Heart right ventricle (tissue), 16 donors: ENCODE measurements at regions not wholly inside any gene's neighbourhood (a gene's known extent, or its start where the extent isn't known, plus 50 kb on each side); places are given as distances from the start of the nearest gene placed in this dataset.

Source experiments
- ATAC-seq, 8 donors: fragments of 200-7000 bp; cut with Tn5 transposase; one replicate each; pipeline ENCODE4 v1.9.1; 2020; ENCODE audit warnings: mild to moderate bottlenecking in 8 of 8, moderate library complexity in 8 of 8, moderate number of reproducible peaks in 1 of 8
- DNase-seq, 2 donors: peaks; one replicate each; pipeline ENCODE4 v3.0.0-alpha.2; 2020
- H3K27ac ChIP-seq, 10 donors: fragments of 200-600 bp; sonication (generic) in 2 of 10; one replicate each; pipeline versions ENCODE4 v1.5.0 to v1.8.0; 2020 to 2022; ENCODE audit warnings: mild to moderate bottlenecking in 3 of 10
- H3K27me3 ChIP-seq, 7 donors: fragments of 200-600 bp; one replicate each; pipeline ENCODE4 v1.8.0; 2021 to 2022; ENCODE audit warnings: mild to moderate bottlenecking in 2 of 7
- H3K36me3 ChIP-seq, 9 donors: fragments of 200-600 bp; sonication (generic) in 1 of 9; one replicate each; pipeline versions ENCODE4 v1.5.0 to v1.8.0; 2020 to 2022; ENCODE audit warnings: mild to moderate bottlenecking in 2 of 9
- H3K4me1 ChIP-seq, 9 donors: fragments of 200-600 bp; sonication (generic) in 1 of 9; one replicate each; pipeline versions ENCODE4 v1.5.0 to v1.8.0; 2020 to 2022; ENCODE audit warnings: mild to moderate bottlenecking in 4 of 9
- H3K4me3 ChIP-seq, 10 donors: fragments of 200-600 bp; sonication (generic) in 2 of 10; one replicate each; pipeline versions ENCODE4 v1.5.0 to v1.8.0; 2020 to 2022; ENCODE audit warnings: mild to moderate bottlenecking in 7 of 10, moderate library complexity in 2 of 10
- H3K9me3 ChIP-seq, 11 donors: fragments of 200-600 bp in 10 of 11; sonication (generic) in 2 of 11; one replicate each; pipeline versions ENCODE4 v1.5.0 to v1.8.0; 2013 to 2022; ENCODE audit warnings: mild to moderate bottlenecking in 2 of 11, control low read depth in 1 of 11, moderate library complexity in 1 of 11
- WGBS, 2 donors: extraction: QIAGEN DNeasy Blood & Tissue Kit; methylation state at CpG; one replicate each; pipeline ENCODE4 v1.1.7; 2013; ENCODE audit warnings: inconsistent platforms in 1 of 2; 5-methylcytosine and 5-hydroxymethylcytosine counted together
- intact Hi-C, 10 donors: fragments of 100-400 bp; cut with DNase I; formaldehyde crosslinking; loops; one replicate each; pipeline versions ENCODE4 v1.11.1 to v1.14.2; 2022
- TF ChIP-seq, protein P1 (sequence below), 9 donors: fragments of 200-600 bp; sonication (generic) in 2 of 9; IDR thresholded peaks; one replicate each; pipeline versions ENCODE4 v1.5.0 to v1.8.0; 2021 to 2022; ENCODE audit warnings: antibody characterized with exemption in 9 of 9, mild to moderate bottlenecking in 5 of 9, moderate library complexity in 1 of 9
- donor health status: Arrhythmogenic right ventricular cardiomyopathy.
- donor health status: ischemic (EF 13 %, LVEDD 7.1; RV severe dilation, severe dysfunction).
- donor health status: healthy with polysubstance abuse.
- donor health status: DM: no; HTN: yes; CAD: no.
- donor health status: DM: no; HTN: no; CAD: no.
- donor health status: ischemic (EF 25% LVEDD 6.9; RV normal size, moderate dysfunction).
- donor health status: ischemic (EF 25% LVEDD 5.7; RV mildly dilated, moderate dysfunction).
- donor health status: healthy.
- donor health status: DM: yes; HTN: yes; CAD: no.
- donor health status: Ischemic cardiomyopathy.
- donor health status: ischemic (EF 35%, LVEDD 5.7; RV mildly dilated, moderate dysfunction).
- donor health status: nonischemic (EF 11% LVEDD 7.7; RV severe dilation, severe dysfunction).
- donor health status: DM: yes; HTN: yes; CAD: no.
- donor health status: PGD.
- donor health status: ischemic (EF 29% LVEDD 5.4; RV normal size, mild dysfunction).
- donor health status: nonischemic (EF 23%, LVEDD 6.1; RV moderate dilation, normal function).

DNA sequence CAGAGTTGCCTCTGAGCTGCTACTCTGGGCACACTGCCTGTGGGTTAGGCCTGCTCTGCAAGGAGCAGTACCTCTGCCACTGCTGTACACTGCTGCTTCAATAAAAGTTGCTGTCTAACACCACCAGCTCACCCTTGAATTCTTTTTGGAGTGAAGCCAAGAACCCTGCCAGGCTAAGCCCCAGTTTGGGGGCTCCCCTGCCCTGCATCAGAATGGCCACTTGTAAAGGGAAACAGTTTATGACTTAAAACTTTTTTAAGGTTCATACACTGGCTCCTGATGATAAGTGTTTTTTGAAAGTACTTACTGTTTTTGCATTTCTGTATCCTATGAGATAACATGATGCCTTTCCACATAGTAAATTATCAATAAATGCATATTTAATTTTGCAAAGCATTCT, 310.0 kb downstream of the LMO4 start:
- no peak for ATAC-seq
- intact Hi-C loops, result no loop called here
- TF ChIP-seq, protein P1, sequence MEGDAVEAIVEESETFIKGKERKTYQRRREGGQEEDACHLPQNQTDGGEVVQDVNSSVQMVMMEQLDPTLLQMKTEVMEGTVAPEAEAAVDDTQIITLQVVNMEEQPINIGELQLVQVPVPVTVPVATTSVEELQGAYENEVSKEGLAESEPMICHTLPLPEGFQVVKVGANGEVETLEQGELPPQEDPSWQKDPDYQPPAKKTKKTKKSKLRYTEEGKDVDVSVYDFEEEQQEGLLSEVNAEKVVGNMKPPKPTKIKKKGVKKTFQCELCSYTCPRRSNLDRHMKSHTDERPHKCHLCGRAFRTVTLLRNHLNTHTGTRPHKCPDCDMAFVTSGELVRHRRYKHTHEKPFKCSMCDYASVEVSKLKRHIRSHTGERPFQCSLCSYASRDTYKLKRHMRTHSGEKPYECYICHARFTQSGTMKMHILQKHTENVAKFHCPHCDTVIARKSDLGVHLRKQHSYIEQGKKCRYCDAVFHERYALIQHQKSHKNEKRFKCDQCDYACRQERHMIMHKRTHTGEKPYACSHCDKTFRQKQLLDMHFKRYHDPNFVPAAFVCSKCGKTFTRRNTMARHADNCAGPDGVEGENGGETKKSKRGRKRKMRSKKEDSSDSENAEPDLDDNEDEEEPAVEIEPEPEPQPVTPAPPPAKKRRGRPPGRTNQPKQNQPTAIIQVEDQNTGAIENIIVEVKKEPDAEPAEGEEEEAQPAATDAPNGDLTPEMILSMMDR (IDR thresholded peaks at IDR 0.05), result no peak

GRCh38 chr1:87641996-87642395, 313.3 kb downstream of the LMO4 start:
- TF ChIP-seq, protein P1 (IDR thresholded peaks at IDR 0.05), result no peak
- DNase-seq (no peak), ATAC-seq (no peak)
- H3K9me3 ChIP-seq, result no peaks in the 10 kb centered on the region
- 64 to 84% methylated on average over 3 of the region's 3 CpGs for WGBS, 2 donors
- no peaks in the 10 kb centered on the region for H3K36me3 ChIP-seq
- no peak overlapping the region for H3K27ac ChIP-seq
- intact Hi-C loops, result loop anchor here in 1 of 10 donors (5.0 kb wide), 1 partner anchor 40 kb away; no protein-coding TSS in a partner anchor
- H3K27me3 ChIP-seq, result no peaks in the 10 kb centered on the region
- peaks cover 0 to 17% (median 0%) of the 10 kb centered on the region in 9 donors for H3K4me1 ChIP-seq
- no peak overlapping the region for H3K4me3 ChIP-seq

More for the DNA sequence above, 310.0 kb downstream of the LMO4 start:
- H3K36me3 ChIP-seq, result no peaks in the 10 kb centered on the region
- no peaks in the 10 kb centered on the region for H3K27me3 ChIP-seq
- H3K9me3 ChIP-seq, result peaks cover 0 to 16% (median 0%) of the 10 kb centered on the region in 11 donors
- DNase-seq, result no peak
- H3K27ac ChIP-seq, result no peak overlapping the region
- H3K4me3 ChIP-seq, result no peak overlapping the region
- peaks cover 0 to 10% (median 0%) of the 10 kb centered on the region in 9 donors for H3K4me1 ChIP-seq

GRCh38 chr1:87642581-87643221, 314.0 kb downstream of the LMO4 start:
- WGBS, 2 donors, result 67 to 71% methylated on average over 3 of the region's 3 CpGs
- Histone ChIP-seq H3K27ac (no peak overlapping the region), H3K36me3 (no peaks in the 10 kb centered on the region), H3K4me3 (no peak overlapping the region), H3K27me3 (no peaks in the 10 kb centered on the region), H3K9me3 (no peaks in the 10 kb centered on the region), H3K4me1 (peaks cover 0 to 17% (median 0%) of the 10 kb centered on the region in 9 donors)
- no peak for DNase-seq
- no peak for ATAC-seq
- TF ChIP-seq, protein P1 (IDR thresholded peaks at IDR 0.05), result no peak
- intact Hi-C loops, result loop anchor here in 1 of 10 donors (5.0 kb wide), 1 partner anchor 40 kb away; no protein-coding TSS in a partner anchor

- peaks cover 0 to 17% (median 0%) of the 10 kb centered on the region in 9 donors for H3K4me1 ChIP-seq
- no peaks in the 10 kb centered on the region for H3K27me3 ChIP-seq
- no peak for DNase-seq
- H3K27ac ChIP-seq, result no peak overlapping the region
- no peaks in the 10 kb centered on the region for H3K9me3 ChIP-seq
- TF ChIP-seq, protein P1 (IDR thresholded peaks at IDR 0.05), result no peak
- H3K36me3 ChIP-seq, result no peaks in the 10 kb centered on the region
- no peak overlapping the region for H3K4me3 ChIP-seq
- ATAC-seq, result no peak
- intact Hi-C loops, result loop anchor here in 1 of 10 donors (5.0 kb wide), 1 partner anchor 42 kb away; no protein-coding TSS in a partner anchor
These were observed 315.4 kb downstream of the LMO4 start for GRCh38 chr1:87644033-87644578.
